HG02678 (cell line): ENCODE measurements at regions not wholly inside any gene's neighbourhood (a gene's known extent, or its start where the extent isn't known, plus 50 kb on each side); places are given as distances from the start of the nearest gene placed in this dataset.
"Not testable (repeated sequence)": the region's sequence is repeated elsewhere in the genome, so short reads cannot be mapped to it uniquely, and the experiment has no call there.

Experiments
- ATAC-seq: cut with Tn5 transposase; IDR thresholded peaks from one replicate; pipeline ENCODE4 v1.9.1; 2021; ENCODE audit warnings: mild to moderate bottlenecking, moderate library complexity; ENCODE audit not compliant: unreplicated experiment

GRCh38 chr14:30252783-30253674 is 305.9 kb upstream of the G2E3 start:
- ATAC-seq: no peak

DNA sequence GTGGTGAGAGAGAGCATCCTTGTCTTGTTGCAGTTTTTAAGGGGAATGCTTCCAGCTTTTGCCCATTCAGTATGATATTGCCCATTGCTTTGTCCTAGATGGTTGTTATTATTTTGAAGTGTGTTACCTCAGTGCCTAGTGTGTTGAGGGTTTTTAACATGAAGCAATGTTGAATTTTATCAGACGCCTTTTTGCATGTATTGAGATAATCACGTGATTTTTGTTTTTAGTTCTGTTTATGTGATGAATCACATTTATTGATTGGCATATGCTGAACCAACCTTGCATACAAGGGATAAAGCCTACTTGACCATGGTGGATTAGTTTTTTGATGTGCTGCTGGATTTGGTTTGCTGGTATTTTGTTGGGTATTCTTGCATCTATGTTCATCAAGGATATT is 302.3 kb upstream of the G2E3 start:
- no peak for ATAC-seq

DNA sequence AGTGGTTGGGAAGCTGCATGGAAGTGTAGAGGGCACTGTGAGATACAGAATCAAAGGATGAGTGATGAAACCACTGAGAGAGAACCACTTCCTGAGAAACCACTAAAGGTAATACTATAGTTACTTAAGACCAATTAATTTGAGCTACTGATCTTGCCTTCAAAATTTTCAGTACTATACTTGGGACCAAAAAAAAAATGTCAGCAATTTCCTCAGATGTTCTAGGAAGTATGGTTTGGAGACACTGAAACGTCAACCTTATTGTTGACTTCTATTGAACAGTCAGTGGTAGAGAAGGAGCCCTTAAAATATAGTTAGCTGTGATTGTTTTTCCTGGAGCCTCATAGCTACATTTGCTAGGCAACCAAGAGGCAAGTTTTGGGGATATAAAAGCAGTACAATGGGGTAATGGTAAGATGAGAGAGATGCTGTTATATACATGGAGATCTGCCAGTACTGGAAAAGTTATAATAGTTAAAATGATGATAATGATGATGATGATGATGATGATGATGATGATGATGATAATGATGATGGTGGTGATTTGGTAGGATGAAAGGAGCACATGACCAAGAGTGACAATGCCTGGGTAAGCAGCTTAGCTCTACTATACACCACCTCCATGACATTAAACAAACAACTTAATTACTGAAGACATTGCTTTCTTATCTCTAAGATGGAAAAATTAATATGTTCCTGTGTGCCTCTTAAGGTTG is 300.9 kb upstream of the G2E3 start:
- no peak for ATAC-seq

DNA sequence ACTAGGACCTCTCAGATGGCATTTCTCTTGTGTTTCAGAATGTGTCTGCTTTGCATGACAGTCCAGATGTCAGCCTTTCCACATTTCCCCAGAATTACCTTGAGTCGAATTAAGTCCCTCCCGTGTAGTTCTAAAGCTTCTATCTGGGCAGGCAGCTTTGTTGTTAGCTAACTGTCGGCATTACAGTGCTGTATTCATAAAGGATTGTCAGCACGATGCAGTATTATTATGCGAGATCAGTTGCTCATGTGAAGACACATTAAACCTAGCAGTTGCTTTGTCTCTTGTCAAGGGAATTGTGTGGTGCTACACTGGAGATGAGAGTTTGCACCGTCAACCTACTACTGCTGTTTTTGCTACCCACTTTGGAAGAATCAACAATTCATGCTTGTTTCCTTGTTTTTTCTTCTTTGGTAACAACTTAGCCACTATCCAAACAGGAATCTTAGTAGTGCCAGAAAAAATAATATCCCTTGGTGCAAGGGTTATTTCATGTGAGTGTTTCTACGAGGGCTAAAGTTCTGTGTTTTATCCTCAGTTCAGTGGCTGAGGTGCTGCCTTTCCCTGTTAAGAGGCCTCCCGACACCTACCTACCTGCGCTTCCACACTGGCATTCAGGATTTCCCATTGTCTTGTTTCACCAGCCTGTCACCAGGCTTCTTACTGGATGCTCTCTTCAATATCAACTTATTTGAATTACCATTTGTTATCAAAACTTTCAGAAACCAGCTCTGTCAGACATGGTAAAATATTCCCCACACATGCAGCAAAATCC is 297.9 kb upstream of the G2E3 start:
- no peak for ATAC-seq

- ATAC-seq: no peak
Measured at GRCh38 chr14:30264161-30264560, 294.8 kb upstream of the G2E3 start.

- ATAC-seq: no peak
Measured at GRCh38 chr14:30266290-30266689, 292.7 kb upstream of the G2E3 start.

- no peak for ATAC-seq
Measured at GRCh38 chr14:30267141-30267540, 291.8 kb upstream of the G2E3 start.

GRCh38 chr14:30270200-30271161 is 288.5 kb upstream of the G2E3 start:
- ATAC-seq: peak; percentile 99

- no peak for ATAC-seq
Measured at GRCh38 chr14:30271811-30272323, 287.1 kb upstream of the G2E3 start.

DNA sequence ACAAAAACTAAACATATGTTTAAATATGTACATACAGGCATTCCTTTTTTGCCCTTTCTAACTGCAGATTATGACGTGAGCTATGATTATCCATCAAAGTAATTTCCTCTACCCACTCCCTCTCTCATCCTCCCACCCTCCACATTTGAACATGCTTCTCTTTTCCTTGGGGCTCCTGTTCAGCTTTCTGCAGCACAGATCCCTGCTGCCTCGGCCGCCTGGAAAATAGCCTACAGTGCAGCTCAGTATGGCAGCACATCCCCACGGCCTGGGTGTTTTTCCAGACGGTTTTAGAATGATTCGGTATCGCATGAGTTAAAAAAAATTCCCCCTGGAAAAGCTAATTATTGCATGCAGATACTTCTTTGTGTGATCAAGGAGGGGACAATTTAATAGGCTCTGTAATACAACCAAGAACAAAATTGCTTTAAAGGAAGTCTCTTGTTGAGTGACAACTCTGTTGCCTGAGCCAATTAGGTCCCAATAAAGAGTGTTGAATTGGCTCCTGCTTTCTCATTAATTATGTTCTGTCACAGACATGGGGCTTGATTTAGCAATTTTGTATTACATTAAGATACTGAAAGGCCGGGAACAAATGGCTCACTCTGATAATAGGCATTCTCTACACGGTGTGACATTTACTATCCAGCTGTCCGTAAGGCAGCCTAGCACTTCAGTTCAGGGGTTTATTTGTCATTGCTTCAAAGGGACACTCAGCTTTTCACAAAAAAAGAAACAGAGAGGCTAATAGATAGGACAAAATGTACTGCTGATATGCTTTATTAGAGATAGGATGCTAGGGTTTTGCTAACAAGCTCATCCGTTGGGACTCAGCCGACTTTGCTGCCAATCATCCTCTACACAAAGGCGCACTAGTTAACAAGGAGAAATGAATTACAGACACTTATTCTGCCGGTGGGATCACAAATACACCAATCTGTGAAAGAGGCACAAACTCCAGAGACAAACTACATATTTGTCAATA is 285.8 kb upstream of the G2E3 start:
- no peak for ATAC-seq

- no peak for ATAC-seq
Measured at GRCh38 chr14:30275604-30276003, 283.4 kb upstream of the G2E3 start.

DNA sequence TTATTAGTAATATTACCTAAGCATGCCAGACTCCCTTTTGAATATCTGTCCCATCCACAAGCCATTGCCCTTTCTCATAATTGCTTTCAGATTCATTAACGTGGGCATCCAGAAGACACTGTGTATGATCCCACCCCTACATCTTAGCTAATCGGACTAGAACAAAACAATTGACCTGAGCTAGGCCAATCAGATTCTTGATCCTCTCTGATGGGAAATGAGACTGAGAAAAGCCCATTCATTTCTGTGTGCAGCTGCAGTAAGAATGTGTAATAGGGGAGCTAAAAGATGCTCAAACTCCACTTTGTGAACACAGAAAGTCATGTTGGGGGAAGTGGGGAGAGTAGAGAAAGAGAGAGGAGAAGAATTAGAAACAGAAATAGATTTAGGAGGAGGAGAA is 281.7 kb upstream of the G2E3 start:
- ATAC-seq: no peak

DNA sequence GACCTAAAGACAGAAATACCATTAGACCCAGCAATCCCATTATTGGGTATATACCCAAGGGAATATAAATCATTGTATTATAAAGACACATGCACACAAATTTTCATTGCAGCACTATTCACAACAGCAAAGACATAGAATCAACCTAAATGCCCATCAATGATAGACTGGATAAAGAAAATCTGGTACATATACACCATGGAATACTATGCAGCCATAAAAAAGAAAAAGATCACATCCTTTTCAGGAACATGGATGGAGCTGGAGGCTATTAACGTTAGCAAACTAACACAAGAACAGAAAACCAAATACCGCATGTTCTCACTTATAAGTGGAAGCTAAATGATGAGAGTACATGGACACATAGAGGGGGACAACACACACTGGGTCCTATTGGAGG is 280.1 kb upstream of the G2E3 start:
- ATAC-seq: not testable (repeated sequence)

- no peak for ATAC-seq
Measured at GRCh38 chr14:30283822-30284446, 275.0 kb upstream of the G2E3 start.

- ATAC-seq: no peak
Measured at GRCh38 chr14:30284808-30285207, 274.1 kb upstream of the G2E3 start.

- no peak for ATAC-seq
Measured at GRCh38 chr14:30287579-30288445, 271.1 kb upstream of the G2E3 start.

DNA sequence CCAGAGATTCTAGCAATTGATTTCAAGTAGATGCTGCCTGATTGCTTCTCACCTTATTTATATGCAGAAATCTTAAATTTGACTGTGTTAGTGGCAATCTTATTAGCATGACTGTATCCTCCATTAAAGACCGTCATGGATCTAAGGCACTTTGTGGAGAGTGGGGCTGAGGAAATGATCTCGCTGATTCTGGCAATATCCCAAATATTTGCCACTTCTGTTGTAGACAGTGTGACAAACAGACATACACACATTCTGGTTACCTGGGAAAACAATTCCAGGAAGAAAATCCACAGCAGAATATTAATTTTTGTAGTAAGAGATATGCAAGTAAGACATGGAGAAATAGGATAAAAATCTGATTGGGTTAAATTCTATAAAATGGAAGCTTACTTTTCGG is 269.0 kb upstream of the G2E3 start:
- no peak for ATAC-seq

GRCh38 chr14:30291216-30291615 is 267.7 kb upstream of the G2E3 start:
- no peak for ATAC-seq
